NB4 (cell line): ENCODE measurements at regions not wholly inside any gene's neighbourhood (a gene's known extent, or its start where the extent isn't known, plus 50 kb on each side); places are given as distances from the start of the nearest gene placed in this dataset.

ENCODE experiments used
- POLR2A ChIP-seq: IDR thresholded peaks from 2 replicates; pipeline ENCODE4 v1.6.1; 2011; ENCODE audit warnings: mild to moderate bottlenecking; ENCODE audit not compliant: insufficient read length; ENCODE audit errors: extremely low read depth
- TF ChIP-seq, protein P1 (sequence below): IDR thresholded peaks from one replicate; pipeline ENCODE4 v1.5.1; 2012; ENCODE audit warnings: low read depth, low read length

DNA sequence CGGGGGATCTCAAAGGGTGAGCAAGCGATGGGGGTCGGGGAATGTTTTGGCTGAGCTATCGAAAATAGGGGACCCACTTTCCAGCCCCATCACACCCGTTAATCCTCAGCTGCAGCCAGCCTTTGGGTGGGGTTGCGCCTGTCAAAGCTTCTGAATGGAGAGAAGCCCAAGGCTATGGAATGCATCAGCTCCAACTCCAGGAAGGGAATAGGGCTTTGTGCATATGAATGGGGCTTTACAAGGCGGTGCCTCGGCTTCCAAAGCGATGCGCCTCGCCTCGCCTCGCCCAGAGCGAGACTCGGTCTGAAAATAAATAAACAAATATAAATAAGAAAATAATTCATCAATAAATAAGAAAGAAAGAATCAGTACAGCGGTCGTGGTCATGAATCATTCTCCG lies 751.4 kb upstream of the DEFB115 start:
- no peak for TF ChIP-seq POLR2A
- TF ChIP-seq, protein P1, sequence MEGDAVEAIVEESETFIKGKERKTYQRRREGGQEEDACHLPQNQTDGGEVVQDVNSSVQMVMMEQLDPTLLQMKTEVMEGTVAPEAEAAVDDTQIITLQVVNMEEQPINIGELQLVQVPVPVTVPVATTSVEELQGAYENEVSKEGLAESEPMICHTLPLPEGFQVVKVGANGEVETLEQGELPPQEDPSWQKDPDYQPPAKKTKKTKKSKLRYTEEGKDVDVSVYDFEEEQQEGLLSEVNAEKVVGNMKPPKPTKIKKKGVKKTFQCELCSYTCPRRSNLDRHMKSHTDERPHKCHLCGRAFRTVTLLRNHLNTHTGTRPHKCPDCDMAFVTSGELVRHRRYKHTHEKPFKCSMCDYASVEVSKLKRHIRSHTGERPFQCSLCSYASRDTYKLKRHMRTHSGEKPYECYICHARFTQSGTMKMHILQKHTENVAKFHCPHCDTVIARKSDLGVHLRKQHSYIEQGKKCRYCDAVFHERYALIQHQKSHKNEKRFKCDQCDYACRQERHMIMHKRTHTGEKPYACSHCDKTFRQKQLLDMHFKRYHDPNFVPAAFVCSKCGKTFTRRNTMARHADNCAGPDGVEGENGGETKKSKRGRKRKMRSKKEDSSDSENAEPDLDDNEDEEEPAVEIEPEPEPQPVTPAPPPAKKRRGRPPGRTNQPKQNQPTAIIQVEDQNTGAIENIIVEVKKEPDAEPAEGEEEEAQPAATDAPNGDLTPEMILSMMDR: no peak
